ENCODE measurements at regions not wholly inside any gene's neighbourhood (a gene's known extent, or its start where the extent isn't known, plus 50 kb on each side); places are given as distances from the start of the nearest gene placed in this dataset.

DNA sequence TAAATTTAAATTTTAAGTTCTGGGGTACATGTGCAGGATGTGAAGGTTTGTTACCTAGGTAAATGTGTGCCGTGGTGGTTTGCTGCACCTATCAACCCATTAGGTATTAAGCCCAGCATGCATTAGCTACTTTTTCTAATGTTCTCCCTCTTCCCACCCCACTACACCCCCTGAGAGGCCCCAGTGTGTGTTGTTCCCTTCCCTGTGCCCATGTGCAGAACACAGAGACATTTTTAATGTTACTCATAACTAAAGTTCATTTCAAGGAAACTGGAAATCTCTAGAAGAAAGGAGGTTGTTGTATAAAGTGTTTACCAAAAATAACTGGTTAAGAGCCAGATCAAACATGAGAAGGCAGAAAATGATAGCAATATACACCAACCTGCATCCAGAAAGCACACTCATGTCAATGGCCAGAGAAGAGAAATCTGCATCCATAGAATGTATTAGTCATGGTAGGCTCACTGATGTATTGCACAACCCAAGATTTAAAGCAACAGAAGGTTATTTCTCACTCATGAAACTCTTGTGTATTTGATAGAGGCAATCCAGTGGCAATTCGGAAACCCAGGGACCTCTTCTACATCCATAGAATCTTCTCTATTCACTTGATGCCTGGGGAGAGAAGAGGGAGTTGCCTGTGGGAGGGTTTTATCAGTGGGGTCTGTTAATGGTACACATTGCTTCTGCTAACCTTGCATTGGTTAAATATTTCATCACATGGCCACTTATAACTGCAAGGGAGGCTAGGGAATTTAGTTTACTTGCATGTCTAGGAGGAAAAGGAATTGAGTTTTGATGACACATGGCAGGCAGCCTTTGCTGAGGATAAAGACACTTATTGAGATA lies 321.9 kb upstream of the RASGRP1 start:
- DNase-seq = no peak

GRCh38 chr15:38888701-38889221 lies 324.1 kb upstream of the RASGRP1 start:
- DNase-seq = no peak

GRCh38 chr15:38890194-38890593 lies 325.6 kb upstream of the RASGRP1 start:
- no peak for DNase-seq

DNA sequence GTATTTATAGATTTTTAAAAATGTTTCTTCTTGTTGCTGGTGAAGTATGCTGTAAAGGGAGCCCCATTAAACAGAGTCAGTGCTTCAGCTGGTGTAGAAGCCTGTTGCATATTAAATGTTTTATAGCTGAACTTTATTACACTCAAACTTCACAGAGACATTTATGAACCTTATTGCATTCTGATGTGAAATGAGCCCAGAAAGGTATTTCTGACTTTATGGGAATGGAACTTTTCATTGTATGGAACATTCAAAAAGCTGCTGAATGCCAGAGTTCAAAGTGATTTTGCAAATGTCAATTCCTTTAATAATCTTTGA lies 329.3 kb upstream of the RASGRP1 start:
- DNase-seq = no peak

DNA sequence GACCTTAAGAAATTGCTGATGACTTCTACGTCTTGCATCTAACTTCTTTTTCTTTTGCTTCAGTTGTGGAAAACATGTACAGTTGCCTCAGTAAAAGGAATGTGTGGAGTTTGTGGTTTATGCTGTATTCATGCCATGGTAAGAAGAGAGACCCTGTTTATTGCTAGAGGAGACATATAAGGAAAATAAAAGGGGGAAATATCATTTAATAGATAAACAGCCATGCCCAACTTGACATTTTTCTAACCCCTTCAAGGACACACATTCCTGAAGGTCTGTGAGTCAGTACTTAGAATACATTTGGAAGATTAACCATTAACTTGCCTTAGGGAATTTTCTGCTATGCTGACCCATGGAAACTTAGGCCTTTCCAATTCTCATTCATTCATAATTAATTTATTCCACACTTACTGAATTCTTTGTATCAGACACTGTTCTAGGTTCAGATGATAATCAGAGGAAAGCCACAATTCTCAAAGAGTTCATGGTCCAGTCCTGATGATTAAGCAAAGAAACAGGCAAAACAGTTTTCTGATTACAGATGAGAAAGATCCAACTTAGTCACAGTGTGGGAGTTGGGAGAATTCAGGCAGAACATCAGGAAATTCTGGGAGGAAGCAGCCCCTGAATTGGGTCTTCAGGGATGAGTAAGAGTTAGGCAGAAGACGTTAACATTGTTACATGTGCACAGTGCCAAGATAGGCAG lies 329.8 kb upstream of the RASGRP1 start:
- DNase-seq = no peak

- DNase-seq = no peak
These were observed 331.0 kb upstream of the RASGRP1 start for GRCh38 chr15:38895326-38896255.

DNA sequence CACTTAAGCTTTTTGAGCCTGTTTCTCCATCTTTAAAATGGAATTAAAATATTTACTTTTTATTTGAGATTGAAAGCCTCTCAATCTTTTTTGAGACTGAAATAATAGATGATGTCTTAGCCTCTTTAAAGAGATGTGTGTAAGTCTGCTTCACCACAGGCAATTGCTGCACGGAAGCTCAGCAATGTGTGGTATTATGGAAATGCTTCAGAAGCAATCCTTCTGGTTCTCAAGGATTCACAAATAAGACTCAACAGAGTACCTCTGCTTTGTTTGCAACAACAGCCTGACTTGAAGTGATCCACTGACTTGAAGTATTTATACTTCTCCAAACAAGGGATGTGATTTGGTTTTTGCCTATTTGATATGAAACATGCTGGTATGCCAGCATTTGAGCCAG lies 332.0 kb upstream of the RASGRP1 start:
- DNase-seq = no peak

- no peak for DNase-seq
These were observed 332.9 kb upstream of the RASGRP1 start for GRCh38 chr15:38897551-38897950.

DNA sequence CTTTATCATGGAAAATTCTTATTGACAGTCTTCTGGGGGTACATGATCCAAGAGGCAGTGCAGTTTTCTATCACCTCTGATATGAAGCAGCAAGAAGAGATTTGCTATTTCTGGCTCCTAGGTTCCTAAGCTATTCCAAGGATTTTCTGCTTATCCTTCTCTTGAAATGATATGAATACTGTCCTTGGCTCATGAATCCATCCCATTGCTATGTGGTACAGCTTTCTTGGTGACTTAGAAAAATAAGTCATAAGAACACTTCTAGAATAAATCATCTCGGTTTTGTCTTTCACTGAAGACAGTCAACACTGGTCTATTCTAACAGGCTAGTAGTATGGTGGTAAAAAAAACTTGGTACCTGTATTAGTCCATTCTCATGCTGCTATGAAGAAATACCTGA lies 333.6 kb upstream of the RASGRP1 start:
- no peak for DNase-seq

GRCh38 chr15:38899300-38899699 lies 334.7 kb upstream of the RASGRP1 start:
- no peak for DNase-seq

GRCh38 chr15:38904298-38904697 lies 339.7 kb upstream of the RASGRP1 start:
- no peak for DNase-seq

DNA sequence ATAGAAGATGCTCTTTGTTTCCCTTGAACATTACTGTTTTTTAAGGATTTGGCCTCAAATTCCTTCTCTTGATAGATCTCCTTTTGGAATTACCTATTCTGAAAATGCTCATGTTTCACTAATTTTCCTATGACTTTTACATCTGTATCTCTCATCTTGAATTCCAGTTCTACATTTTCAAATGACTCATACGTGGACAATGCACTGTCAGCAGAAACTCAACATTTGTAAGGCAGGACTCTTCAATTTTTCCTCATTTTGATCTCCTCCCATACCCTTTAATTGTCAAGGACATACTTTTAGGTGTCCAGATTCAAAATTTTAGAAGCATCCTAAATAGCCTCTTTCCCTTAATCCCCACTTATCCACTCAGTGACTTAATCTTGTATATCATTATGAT lies 341.0 kb upstream of the RASGRP1 start:
- no peak for DNase-seq

- DNase-seq = no peak
These were observed 356.4 kb upstream of the RASGRP1 start for GRCh38 chr15:38920966-38921365.

DNA sequence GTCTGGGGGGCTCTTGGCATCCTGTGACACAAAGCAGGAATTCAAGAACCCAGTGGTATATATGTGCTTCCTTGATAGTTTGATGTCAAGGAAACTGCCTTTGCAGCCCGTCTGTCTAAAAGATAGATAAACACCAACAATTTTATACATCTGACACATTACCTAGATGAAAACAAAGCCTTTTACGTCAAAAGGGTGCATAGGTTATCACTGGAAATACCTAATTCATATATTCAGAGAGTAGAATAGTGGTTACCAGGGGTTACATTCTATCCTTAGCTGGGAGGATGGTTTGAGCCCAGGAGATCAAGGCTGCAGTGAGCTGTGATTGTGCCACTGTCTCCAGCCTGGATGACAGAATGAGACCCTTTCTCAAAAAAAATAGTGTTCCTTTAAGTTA lies 356.9 kb upstream of the RASGRP1 start:
- DNase-seq = no peak

- DNase-seq = no peak
These were observed 363.8 kb upstream of the RASGRP1 start for GRCh38 chr15:38928431-38928830.

DNA sequence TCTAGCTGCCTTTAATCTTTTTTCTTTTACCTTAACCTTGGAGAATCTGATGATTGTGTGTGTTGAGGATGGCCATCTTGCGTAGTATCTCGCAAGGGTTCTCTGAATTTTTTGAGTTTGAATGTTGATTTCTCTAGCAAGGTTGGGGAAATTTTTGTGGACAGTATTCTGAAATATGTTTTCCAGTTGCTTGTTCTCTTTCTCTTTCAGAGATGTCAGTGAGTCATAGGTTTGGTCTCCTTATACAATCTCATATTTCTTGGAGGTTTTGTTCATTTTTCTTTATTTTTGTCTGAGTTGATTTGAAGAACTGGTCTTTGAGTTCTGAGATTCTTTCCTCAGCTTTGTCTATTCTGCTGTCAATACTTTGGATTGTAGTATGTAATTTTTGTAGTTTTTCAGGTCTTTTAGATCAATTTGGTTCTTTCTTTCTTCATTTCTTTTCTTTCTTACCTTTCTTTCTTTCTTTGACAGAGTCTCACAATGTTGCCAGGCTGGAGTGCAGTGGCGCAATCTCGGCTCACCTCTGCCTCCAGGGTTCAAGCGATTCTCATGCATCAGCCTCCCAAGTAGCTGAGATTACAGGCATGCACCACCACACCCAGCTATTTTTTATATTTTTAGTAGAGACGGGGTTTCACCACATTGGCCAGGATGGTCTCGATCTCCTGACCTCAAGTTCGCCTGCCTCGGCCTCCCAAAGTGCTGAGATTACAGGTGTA lies 366.4 kb upstream of the RASGRP1 start:
- no peak for DNase-seq

- DNase-seq = no peak
These were observed 376.9 kb upstream of the RASGRP1 start for GRCh38 chr15:38941399-38941953.

- DNase-seq = no peak
These were observed 379.9 kb upstream of the RASGRP1 start for GRCh38 chr15:38944536-38944935.

DNA sequence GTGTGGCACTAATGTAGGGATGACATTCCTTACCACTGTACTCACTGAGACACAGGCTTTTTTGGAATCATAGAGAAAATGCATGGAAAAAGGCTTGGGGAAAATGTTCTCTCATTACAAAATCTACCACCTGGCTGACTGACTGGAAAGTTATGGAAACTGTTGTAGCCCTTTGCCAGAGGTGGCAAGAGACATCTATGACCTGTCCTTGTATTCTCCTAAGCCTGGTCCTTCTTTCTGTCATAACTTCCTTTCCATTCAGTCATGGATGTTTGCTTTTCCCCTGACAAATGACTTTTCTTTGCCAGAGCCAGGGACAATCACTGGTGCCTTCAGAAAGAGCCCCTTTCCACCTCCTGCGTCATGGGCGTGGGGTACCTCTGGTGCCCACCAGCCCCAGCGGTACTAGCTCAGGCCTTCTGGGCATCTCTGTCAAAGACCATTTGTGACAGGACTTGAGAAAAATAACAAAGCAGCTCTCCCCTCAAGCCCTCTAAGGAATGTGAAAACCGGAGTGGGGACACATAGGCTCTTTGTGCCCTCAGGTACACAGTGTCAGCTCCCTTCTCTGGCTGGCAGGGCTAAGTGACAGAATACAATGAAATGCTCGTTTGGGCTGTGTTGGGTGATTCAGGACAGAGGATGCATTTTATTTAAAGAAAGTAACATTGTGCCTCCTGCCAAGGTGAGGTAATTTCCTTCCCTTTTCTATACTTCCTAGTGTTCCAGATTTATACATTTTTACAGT lies 381.1 kb upstream of the RASGRP1 start:
- DNase-seq = no peak

DNA sequence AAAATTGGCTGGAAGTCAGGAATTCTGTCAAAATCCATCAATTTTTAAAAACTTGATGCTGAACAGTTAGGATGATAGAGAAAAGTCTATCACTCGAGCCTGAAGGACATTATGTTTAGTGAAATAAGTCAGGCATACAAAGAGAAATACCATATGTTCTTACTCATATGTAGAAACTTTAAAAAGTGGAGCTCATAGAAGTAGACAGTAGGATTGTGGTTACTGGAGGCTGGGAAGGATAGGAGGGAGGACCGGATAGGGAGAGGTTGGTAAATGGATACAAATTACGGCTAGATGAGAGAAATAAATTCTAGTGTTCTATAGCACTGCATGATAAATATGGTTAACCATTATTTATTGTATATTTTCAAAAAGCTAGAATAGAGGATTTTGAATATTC lies 389.5 kb upstream of the RASGRP1 start:
- no peak for DNase-seq
